NCI-H1417 (cell line): ENCODE measurements at regions not wholly inside any gene's neighbourhood (a gene's known extent, or its start where the extent isn't known, plus 50 kb on each side); places are given as distances from the start of the nearest gene placed in this dataset.

Source experiments
- DNase-seq, 3 experiments: peaks; one replicate each; lab custom pipeline; 2025; lab: John Stamatoyannopoulos, UW

DNA sequence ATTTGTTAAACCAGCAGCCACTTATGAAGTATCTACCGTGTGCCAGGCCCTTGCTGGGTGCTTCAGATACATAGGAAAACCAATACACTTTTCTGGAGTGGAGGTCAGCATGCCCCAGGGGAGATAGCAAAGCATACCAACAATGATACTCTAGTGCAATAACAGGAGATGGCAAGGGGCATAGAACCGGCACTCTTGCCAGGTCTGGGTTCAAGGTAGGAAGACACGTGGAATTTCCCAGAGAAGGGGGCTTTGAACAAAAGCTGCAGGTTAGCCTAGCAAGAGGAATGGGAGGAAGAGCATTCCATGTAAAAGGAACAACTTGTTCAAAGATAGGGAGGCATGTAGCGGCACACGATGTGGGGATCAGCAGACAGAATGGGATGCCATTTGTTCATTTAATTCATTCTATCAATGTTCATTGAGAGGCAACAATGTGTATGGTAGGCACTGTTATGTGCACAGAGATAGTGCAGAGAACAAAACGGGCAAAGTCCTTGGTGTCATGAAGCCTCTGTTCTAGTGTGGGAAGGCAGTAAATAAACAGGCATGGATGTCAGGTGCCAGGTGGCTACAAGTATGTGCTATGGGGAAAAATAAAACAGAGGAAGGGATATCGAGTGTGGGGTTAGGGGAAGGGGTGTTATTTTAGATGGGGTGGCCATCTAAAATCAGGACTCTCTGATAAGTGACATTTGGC, 162.6 kb upstream of the E2F8 start:
- DNase-seq: peak in 1 of 3 experiments; percentile 10

DNA sequence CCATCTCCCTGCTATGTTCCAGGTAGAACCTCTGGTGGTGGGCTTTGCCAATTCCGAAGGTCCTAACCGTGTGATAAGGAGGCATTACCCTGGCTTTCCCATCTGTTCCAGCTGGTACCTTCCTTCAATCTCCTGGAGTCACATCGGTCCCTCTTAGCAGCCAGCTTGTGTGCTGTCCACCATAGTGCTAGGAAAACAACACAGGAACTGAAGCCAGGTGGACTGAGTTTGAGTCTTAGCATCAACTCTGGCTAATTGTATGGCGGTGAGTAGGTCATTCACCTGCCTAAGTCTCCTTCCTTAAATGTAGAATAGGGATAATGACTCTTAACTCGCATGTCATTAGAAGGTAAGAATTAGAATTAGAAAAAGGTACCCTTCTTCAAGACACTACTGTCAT, 159.6 kb upstream of the E2F8 start:
- no peak for DNase-seq

DNA sequence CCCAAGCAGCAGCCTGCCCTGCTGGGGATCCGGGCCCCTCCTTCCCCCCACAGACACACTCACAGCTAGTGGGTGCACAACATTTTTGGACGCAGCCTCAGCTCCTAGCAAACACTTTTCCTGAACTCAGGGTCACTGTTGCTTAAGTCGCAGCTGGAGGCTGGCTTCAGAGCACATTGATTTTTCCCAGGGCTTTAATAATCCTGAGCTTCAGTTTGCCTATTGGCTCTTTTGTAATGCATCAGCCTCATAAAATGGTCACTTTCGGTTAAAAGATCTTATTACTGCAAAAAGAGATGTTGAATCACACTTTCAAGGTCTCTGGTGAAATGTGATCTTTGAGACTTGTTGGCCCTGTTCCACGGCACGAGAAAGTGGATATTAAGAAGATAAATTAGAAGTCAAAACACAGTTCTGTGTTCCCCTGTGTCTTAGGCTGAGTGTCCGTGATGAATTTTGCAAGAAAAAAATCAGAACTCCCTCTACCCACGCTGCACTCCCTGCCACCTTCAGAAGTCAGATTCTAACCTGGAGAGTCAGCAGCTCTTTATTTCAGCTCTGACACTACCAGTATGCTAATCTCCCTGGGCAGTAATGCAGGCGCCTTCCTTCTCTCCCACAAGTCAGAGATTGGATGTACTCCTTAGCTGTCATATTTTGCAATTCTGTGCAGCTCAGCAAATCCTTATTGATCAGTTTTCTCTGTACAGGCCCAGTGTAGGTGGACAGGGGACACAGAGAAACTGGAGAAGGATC, 158.2 kb upstream of the E2F8 start:
- DNase-seq: no peak

DNA sequence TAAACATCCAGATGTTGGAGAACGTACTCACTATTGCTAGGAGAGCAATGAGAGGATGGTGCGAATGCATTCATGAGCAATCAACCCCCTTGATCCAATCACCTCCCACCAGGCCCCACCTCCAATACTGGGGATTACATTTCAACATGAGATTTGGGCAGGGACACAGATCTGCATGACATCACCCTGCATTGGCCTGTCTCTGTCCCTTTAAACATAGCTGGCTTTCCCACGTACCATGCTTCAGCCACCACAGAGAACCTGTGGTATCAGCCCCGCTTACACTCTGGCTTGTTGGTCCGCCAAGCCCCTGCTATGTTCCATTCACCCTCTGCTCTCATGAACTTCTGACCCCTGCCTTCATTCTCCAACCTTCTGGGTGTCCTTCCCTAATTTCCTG, 157.5 kb upstream of the E2F8 start:
- no peak for DNase-seq

DNA sequence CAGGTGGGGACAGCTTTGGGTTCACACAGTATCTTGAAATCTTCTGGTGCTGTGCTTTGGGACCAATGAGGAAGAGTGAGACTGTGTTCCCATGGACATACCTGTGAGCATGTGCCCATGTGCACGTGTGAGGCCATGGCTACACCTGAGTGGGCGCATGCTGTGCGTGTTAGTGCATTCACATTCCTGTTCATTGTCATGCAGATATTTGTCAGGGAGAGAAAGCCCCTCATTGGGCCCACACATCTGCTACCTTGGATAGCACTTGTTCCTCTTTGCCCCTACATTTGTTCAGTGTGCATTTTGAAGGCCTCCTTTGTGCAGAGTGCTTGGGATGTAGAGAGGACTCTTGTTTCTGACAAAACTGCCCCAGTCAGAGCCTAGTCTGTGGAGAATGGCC, 154.3 kb upstream of the E2F8 start:
- no peak for DNase-seq

DNA sequence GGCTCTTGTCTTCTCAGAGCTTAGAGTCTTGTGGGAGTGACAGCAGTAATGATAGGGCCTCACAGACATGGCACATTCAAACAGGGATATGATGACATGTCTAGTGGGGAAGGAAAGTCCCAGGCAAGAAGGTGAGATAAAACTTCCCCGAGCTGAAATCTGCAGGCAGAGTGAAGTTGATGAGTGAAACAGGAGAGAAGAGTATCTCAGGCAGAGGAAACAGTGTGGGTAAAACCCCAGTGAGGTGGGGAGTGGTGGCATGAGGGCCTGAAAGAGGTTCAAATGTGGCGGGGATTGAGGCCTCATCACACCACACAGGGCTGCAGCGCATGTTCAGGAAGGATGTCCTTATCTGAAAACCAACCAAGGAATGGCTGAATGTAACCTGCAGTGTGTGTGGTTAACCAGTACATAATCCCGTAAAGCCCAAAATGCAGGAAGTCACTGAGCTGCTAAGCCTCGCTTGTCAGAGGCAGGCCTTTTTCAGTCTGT, 153.8 kb upstream of the E2F8 start:
- no peak for DNase-seq

DNA sequence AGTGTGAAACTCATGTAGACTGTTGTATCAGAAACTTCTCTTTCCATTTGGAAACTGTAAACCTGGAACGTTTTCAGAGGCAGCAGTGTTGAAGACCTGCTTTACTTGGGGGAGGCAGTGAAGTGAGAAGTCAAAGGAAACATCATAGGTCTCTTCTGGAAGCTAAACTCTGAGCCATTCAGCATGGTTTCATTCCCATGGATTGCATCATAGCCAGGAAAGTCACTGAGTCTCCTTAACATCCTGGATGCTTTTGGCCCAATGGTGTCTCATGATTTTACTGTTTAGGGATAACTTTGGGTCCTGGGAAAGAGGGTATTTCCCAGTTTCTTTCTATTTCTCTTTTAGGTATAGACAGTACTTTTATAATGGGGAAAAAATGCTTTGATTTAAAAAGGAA, 153.2 kb upstream of the E2F8 start:
- no peak for DNase-seq

DNA sequence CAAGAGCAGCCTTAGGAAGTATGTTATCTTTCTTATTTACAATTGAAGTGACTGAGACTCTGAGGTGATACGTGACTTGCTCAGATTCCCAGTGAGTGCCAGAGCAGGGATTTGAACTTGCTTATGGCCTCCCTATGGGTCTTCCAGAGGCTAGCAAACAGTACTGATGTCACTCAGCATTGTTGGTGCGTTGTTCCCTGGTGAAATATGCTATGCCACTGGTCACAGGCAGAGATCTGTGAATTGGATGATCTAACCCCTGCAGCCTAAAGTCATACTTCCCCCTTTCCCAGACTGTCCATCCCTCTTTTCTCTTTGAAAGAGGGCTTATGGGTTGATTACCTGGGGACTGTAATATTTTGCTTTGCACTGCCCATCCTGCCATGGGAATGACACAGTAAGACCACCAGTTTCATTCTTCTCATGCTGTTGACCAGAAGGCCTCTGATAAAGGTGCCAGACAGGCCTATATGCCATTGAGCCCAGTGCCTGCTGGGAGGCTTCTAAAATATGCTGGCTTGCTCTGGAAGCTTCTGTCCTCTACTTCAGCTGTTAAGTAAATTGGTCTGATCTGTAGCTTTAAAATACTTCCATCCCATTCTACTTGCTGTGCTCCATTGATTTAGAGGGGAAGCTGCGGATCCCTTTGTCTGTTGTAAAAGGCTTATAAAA, 152.2 kb upstream of the E2F8 start:
- no peak for DNase-seq

DNA sequence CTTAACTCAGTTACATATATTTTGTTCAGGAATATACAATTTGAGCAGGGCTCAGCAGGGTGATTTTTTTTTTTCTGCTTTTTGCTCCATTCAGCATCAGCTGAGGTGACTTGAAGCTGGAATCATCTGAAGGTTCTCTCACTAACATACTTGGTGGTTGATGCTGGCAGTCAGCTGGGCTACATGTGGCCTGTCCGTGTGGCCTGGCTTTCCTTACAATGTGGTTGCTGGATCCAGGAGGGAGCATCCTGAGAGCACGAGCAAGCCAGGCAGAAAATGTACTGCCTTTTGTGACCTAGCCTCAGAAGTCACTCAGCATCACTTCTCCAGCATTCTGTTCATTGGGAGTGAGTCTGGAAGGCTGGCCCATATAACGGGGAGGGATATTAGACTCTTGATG, 151.6 kb upstream of the E2F8 start:
- no peak for DNase-seq

DNA sequence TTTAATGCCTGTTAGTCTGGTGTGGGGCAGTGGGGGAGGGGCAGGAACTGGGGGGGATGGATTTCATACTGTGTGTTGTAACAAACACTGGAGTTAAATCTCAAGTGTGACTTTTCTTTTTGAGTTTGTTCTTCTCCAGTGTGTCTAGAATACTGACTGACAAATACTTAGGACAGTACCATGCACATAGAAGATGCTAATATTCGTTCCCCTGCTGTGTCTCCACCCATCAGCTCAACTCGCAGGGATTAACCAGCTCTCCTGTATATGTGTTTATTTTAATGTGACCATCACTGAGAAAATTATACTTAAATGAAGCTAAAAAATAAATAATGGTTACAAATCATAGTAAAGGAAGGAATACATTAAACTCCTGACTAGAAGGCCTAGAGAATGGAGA, 150.9 kb upstream of the E2F8 start:
- no peak for DNase-seq

DNA sequence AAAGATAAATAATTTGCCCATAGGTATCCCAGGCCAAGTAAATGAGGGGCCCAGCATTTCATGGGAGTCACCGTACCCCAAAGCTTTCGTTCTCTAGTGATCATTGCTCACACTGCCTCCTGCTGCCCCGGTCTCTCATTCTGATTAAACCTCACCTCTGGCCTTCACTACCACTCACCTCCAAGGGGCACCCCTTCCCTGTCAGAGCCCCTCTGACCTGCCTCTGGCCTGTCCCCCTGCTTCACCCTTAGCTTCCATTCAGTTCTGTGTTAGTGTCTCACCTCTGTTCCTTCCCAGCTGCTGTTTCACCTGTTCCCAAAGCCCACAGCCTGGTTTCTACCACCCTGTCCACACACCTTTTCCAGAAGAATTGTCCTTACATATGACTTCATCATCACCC, 150.3 kb upstream of the E2F8 start:
- DNase-seq: no peak

DNA sequence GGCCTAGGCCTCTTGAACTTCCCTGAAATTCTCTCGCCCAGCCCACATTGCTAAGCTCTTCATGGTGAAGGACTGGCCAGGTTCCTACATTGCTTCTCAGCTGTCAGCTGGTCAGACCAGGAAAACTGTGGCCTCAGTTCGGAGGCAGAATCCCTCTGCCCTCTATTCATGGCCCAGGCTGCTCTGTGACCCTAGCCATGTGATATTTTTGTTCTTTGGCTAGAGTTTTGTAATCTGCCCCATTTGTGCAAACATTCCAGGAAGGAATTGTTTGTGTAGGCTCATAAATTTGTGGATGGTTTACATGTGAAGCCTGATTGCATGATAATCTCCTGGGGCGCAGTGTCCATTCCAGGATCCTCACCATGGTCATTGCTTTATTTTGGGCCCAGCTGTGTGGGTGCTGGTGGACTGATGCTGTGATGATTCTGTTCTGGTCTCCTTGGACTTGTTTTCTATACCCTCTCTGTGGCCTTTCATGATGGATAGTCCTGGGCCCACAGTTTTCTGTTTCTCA, 149.1 kb upstream of the E2F8 start:
- DNase-seq: no peak

DNA sequence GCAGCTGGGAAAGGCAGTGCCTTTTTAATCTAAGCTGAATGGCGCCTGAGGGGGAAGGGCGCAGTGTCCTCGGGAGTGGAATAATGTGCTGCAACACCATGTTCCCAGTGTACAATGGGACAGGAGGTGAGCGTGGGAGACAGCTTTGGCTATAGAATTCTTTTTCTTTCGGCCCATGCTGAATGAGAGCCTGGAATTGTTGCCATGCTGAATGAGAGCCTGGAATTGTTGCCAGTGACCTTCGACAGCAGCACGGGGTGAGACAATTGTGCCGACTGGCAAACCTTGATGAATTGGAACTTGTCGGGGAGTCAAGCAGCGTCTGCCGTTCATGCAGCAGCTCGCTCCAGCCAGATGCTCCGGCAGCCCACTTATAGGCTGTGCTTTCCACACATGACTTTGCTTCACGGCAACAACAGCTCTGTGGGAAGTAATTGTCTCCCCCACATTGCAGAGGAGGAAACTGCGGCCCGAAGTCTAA, 141.4 kb upstream of the E2F8 start:
- DNase-seq: no peak

DNA sequence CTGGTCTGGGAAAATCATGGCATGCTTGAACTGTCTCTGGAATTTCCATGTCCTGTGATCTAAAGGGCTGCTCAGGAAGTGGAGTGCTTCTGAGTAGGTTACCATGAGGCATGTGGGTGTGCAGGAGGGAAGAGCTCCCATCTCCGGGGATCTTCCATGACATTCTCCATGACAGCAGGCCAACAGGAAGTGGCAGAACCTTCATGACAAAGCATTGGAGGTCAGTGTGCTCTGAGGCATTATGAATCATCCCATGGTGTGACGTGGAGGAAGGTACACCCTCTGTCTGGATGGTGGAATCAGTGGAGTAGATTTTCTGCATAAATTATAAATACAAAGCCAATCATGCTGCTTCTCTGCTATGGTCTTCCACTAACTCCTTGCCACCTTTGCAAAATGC, 139.6 kb upstream of the E2F8 start:
- no peak for DNase-seq

DNA sequence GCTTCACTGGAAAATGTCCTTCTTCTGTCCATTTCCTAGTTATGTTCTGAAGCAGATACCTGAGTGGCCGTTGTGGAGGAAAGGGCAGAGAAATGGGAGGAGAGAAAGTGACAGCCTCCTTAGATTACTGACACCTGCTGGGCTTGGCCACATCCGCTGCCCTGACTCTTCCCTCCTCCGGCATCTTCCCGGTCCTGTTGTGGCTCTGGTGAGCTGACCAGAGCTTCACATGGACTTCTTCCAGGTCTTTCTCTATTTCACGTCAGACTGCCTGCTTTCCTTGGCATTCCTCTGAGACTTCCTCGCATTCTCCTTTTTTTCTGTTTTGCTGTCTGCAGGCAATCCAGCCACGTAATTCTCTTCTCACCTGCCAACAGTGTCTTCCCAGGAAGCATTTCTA, 138.7 kb upstream of the E2F8 start:
- DNase-seq: no peak

DNA sequence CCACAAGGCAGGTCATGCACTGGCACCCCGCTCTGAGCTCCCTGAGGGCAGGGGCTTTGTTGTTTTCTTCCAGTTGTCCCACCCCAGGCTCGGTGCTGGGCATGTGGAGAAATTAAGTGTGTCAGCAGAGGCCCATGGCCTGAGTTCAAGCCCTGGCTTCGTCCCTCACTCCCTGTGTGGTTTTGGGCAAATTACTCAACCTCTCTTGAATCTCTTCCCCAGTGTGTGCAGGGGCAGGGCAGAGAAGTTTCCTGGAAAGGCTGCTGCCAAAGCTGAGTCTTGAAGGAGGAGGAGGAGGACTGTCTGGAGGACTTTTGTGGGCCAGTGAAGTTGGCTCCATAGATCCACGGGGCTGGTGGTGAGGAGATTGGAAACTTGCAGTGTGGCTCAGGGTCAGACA, 138.1 kb upstream of the E2F8 start:
- no peak for DNase-seq

DNA sequence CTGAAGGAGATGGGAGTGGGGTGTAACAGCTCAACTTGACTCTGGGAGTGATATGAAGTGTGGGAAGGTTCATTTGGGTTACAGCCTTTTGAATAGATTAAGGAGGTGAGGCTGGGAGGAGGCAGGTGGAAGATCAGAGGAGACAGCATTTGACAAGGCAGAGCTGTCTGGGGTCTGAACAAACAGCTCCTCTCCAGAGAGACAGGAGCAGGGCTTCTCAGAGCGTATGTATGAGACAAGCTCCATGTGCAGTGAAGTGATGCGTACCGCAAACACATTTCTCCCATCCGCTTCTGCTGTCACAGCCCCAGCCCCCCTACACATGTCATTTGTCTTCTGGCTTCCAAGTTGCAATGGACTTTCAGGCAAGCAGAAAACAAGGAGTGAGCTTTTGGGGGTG, 137.1 kb upstream of the E2F8 start:
- peak in 1 of 3 experiments; percentile 18 for DNase-seq

DNA sequence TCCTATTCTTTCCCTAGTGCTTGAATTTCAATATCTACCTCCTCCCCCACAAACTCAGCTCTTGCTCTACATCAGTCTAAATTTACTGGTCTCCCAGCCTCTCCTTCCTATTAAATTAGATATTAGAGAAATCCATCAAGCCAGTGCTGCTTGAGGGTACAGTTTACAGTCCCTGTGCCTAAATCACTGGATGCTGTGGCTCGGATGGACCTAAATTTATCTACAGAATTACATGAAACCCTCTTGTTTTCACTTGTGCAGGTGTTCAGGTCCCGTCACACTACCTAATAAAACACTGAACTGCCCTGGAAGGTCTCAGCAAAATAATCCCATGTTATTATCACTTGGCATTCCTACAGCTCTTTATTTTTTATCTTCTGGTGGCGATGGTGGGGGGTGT, 134.7 kb upstream of the E2F8 start:
- no peak for DNase-seq

DNA sequence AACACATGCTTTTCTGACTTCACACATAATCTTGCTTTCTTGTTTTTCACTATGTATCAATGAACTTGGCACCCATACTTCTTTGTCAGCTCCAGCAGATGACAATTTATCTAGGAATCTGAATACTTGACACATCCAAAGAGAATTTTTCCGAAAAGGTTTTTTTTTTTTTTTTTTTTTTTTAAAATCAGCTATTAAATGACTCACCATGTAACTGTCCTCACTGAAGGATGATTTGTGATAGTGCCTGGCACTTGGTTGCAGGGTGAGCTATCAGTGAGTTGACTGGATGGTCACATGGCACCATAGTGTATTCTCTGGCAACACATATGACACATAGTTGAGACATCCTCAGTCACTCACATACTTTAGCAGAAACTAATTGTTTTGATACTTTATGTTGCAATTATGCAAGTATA, 133.4 kb upstream of the E2F8 start:
- DNase-seq: no peak

DNA sequence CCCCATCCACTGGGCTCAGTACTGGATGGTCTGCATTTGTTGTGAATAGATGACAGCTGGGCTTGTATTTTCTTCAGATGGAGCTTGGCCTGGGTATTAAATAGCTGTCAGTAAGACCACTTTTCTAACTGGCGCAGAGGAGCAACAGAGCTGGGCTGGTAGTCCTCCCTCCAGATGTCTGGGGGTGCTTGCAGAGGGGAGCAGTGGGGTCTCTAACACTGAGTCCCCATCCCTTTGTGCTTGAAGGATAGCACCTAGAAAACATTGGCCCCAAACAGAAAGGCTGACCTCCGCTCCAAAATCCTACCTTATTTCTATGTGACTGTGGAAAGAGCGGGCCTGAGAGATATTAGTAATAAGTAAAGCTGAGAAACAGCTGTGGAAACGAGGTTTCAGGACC, 131.6 kb upstream of the E2F8 start:
- DNase-seq: no peak

DNA sequence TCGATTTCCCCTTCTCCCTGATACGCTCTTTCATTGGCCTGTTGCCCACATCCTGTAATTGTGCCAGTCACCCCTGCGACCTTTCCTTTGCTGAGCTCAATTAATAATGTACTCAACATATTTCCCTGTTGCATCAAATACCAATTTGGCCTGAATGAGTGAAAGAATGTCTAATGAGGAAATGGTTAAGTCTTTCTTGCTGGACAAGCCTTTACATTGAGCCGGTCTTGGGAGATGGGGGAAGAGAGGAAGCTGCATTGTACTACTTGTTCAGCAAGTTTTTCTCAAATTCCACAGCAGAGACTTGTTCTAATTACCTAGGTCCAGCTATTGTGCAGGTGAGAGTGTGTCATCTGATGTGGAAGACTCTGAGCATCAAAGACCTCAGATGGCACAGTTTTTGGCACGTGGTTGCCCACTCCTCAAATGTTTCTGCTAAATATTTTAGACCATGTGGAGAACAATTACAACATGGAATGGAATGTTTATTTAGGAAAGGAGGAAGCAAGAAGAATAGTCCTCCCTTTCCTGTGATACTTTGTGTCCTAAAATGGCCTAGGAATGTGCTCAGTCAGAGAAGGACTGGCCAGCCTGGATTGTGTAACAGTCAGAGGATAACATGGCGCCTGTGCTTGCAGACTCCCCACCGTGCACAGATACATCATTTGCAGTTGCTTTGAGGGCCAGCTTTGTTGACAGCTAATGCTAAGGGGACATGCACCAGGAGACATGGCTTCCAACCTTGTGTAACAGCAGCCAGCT, 129.5 kb upstream of the E2F8 start:
- DNase-seq: peak in 1 of 3 experiments; percentile 16
